IMR-90 (cell line): ENCODE measurements at regions not wholly inside any gene's neighbourhood (a gene's known extent, or its start where the extent isn't known, plus 50 kb on each side); places are given as distances from the start of the nearest gene placed in this dataset.

Experiments used
- BHLHE40 ChIP-seq: fragments of 150-350 bp; IDR thresholded peaks from 2 replicates; pipeline ENCODE4 v1.6.1; 2016; ENCODE audit warnings: mild to moderate bottlenecking, low read depth, low read length
- CHD1 ChIP-seq: IDR thresholded peaks from 2 replicates; pipeline ENCODE4 v1.6.1; 2012; ENCODE audit warnings: low read depth, low read length, improper control_type of control experiment
- ELK1 ChIP-seq: fragments of 150-350 bp; IDR thresholded peaks from 2 replicates; pipeline ENCODE4 v1.6.1; 2016; ENCODE audit warnings: low read depth, mild to moderate bottlenecking, low read length, moderate library complexity, borderline replicate concordance
- FOS ChIP-seq: fragments of 150-350 bp; IDR thresholded peaks from 2 replicates; pipeline ENCODE4 v1.6.1; 2016; ENCODE audit warnings: low read depth, low read length
- MAZ ChIP-seq: IDR thresholded peaks from 2 replicates; pipeline ENCODE4 v1.6.1; 2012; ENCODE audit warnings: low read depth, mild to moderate bottlenecking, low read length, improper control_type of control experiment, moderate library complexity, borderline replicate concordance
- NFE2L2 ChIP-seq: fragments of 150-350 bp; IDR thresholded peaks from 2 replicates; pipeline ENCODE4 v1.6.1; 2016; ENCODE audit warnings: low read depth, mild to moderate bottlenecking, low read length
- POLR2A ChIP-seq: IDR thresholded peaks from 2 replicates; pipeline ENCODE4 v1.6.1; 2012; ENCODE audit warnings: mild to moderate bottlenecking, low read depth, low read length
- RAD21 ChIP-seq: IDR thresholded peaks from 2 replicates; pipeline ENCODE4 v1.6.1; 2012; ENCODE audit warnings: low read length, improper control_type of control experiment
- SMC3 ChIP-seq: fragments of 150-350 bp; IDR thresholded peaks from 2 replicates; pipeline ENCODE4 v1.6.1; 2016; ENCODE audit warnings: low read depth, mild to moderate bottlenecking, antibody characterized with exemption, low read length, moderate library complexity
- TF ChIP-seq, protein P1 (sequence below): fragments of 150-350 bp; IDR thresholded peaks from 2 replicates; pipeline ENCODE4 v1.6.1; 2017; ENCODE audit warnings: mild to moderate bottlenecking, antibody characterized with exemption, low read length, low read depth
- TF ChIP-seq, protein P2 (sequence below): conservative IDR thresholded peaks from 2 replicates; pipeline ENCODE4 v1.5.1; 2012; ENCODE audit warnings: mild to moderate bottlenecking, low read depth, low read length, improper control_type of control experiment

DNA sequence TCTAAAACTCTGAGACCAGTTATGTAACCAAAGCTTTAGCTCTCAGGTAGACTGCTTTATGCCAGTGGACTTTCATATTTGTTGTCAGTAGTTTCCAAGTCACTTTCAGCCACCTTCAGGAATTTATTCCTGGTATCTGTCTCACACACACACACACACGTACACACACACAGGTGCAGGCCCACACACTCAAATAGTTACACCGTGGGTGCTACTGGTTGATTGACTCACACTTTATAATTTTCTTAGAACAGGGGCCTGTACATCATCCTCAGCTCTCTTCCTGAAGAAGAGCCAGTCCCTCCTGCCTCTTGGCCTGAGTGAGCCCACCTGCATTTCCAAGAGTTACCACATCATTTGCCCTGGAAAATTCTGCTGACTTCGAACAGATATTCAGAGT lies 555.2 kb downstream of the SOX6 start:
- TF ChIP-seq, protein P1, sequence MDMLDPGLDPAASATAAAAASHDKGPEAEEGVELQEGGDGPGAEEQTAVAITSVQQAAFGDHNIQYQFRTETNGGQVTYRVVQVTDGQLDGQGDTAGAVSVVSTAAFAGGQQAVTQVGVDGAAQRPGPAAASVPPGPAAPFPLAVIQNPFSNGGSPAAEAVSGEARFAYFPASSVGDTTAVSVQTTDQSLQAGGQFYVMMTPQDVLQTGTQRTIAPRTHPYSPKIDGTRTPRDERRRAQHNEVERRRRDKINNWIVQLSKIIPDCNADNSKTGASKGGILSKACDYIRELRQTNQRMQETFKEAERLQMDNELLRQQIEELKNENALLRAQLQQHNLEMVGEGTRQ = no peak
- no peak for TF ChIP-seq POLR2A
- TF ChIP-seq, protein P2, sequence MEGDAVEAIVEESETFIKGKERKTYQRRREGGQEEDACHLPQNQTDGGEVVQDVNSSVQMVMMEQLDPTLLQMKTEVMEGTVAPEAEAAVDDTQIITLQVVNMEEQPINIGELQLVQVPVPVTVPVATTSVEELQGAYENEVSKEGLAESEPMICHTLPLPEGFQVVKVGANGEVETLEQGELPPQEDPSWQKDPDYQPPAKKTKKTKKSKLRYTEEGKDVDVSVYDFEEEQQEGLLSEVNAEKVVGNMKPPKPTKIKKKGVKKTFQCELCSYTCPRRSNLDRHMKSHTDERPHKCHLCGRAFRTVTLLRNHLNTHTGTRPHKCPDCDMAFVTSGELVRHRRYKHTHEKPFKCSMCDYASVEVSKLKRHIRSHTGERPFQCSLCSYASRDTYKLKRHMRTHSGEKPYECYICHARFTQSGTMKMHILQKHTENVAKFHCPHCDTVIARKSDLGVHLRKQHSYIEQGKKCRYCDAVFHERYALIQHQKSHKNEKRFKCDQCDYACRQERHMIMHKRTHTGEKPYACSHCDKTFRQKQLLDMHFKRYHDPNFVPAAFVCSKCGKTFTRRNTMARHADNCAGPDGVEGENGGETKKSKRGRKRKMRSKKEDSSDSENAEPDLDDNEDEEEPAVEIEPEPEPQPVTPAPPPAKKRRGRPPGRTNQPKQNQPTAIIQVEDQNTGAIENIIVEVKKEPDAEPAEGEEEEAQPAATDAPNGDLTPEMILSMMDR = no peak
- no peak for TF ChIP-seq ELK1
- no peak for TF ChIP-seq SMC3
- TF ChIP-seq CHD1 = no peak
- no peak for TF ChIP-seq RAD21
- TF ChIP-seq FOS = no peak
- TF ChIP-seq NFE2L2 = no peak
- TF ChIP-seq BHLHE40 = no peak
- no peak for TF ChIP-seq MAZ
